HUES64 (cell line): ENCODE measurements at regions not wholly inside any gene's neighbourhood (a gene's known extent, or its start where the extent isn't known, plus 50 kb on each side); places are given as distances from the start of the nearest gene placed in this dataset.

Source experiments
- H3K27ac ChIP-seq: 2 replicates; pipeline ENCODE4 v1.7.0; 2013; ENCODE audit warnings: low read depth, low read length, inconsistent platforms
- H3K27me3 ChIP-seq: 2 replicates; pipeline ENCODE4 v1.6.1; 2013; ENCODE audit warnings: mild to moderate bottlenecking, low read length; ENCODE audit not compliant: insufficient read depth
- H3K36me3 ChIP-seq: 2 replicates; pipeline ENCODE4 v1.6.1; 2013; ENCODE audit warnings: mild to moderate bottlenecking, low read length; ENCODE audit not compliant: insufficient read depth
- H3K4me1 ChIP-seq: 2 replicates; pipeline ENCODE4 v1.6.1; 2013; ENCODE audit warnings: mild to moderate bottlenecking, low read length, moderate library complexity; ENCODE audit not compliant: insufficient read depth
- H3K4me3 ChIP-seq: 2 replicates; pipeline ENCODE4 v1.5.1; 2013; ENCODE audit warnings: mild to moderate bottlenecking, low read length, moderate library complexity
- H3K9ac ChIP-seq: 2 replicates; pipeline ENCODE4 v1.6.1; 2013; ENCODE audit warnings: mild to moderate bottlenecking, low read depth, low read length
- H3K9me3 ChIP-seq: 2 replicates; pipeline ENCODE4 v1.6.1; 2013; ENCODE audit warnings: low read depth, low read length; ENCODE audit not compliant: insufficient read depth
- WGBS: fragments of 150-250, 120-280 bp; methylation state at CpG from one replicate; pipeline ENCODE4 v1.1.7; 2013; ENCODE audit warnings: missing lambda C conversion rate; 5-methylcytosine and 5-hydroxymethylcytosine counted together

- Histone ChIP-seq H3K27ac (no peak overlapping the region), H3K36me3 (no peaks in the 10 kb centered on the region), H3K4me3 (no peak overlapping the region), H3K9me3 (no peaks in the 10 kb centered on the region), H3K27me3 (no peaks in the 10 kb centered on the region), H3K9ac (no peak overlapping the region), H3K4me1 (peaks cover 3% of the 10 kb centered on the region; the same call in 1 of the 2 replicates)
- 93% methylated on average over 4 of the region's 6 CpGs for WGBS
Observed at GRCh38 chr14:98997526-98998205, 274.3 kb downstream of the BCL11B start.

- no peaks in the 10 kb centered on the region for H3K9me3 ChIP-seq
- no peaks in the 10 kb centered on the region for H3K27me3 ChIP-seq
- no peak overlapping the region for H3K27ac ChIP-seq
- H3K36me3 ChIP-seq, result no peaks in the 10 kb centered on the region
- no peak overlapping the region for H3K9ac ChIP-seq
- WGBS, result 90% methylated on average over 9 of the region's 9 CpGs
- no peak overlapping the region for H3K4me3 ChIP-seq
- H3K4me1 ChIP-seq, result no peaks in the 10 kb centered on the region
Observed at GRCh38 chr14:98999345-98999744, 272.7 kb downstream of the BCL11B start.

- Histone ChIP-seq H3K9me3 (no peaks in the 10 kb centered on the region), H3K4me1 (no peaks in the 10 kb centered on the region), H3K36me3 (no peaks in the 10 kb centered on the region), H3K27me3 (no peaks in the 10 kb centered on the region), H3K9ac (no peak overlapping the region), H3K4me3 (no peak overlapping the region), H3K27ac (no peak overlapping the region)
- WGBS, result 96% methylated on average over 11 of the region's 11 CpGs
Observed at GRCh38 chr14:98999901-99000300, 272.1 kb downstream of the BCL11B start.

- 90% methylated on average over 7 of the region's 7 CpGs for whole genome bisulfite sequencing
- Histone ChIP-seq H3K4me1 (no peaks in the 10 kb centered on the region), H3K27ac (no peak overlapping the region), H3K27me3 (no peaks in the 10 kb centered on the region), H3K36me3 (no peaks in the 10 kb centered on the region), H3K9ac (no peak overlapping the region), H3K9me3 (no peaks in the 10 kb centered on the region), H3K4me3 (no peak overlapping the region)
Observed at GRCh38 chr14:99001241-99001640, 270.8 kb downstream of the BCL11B start.

GRCh38 chr14:99003646-99004045, 268.4 kb downstream of the BCL11B start:
- H3K9me3 ChIP-seq, result no peaks in the 10 kb centered on the region
- no peaks in the 10 kb centered on the region for H3K36me3 ChIP-seq
- no peak overlapping the region for H3K27ac ChIP-seq
- H3K4me3 ChIP-seq, result no peak overlapping the region
- no peak overlapping the region for H3K9ac ChIP-seq
- no peaks in the 10 kb centered on the region for H3K27me3 ChIP-seq
- H3K4me1 ChIP-seq, result no peaks in the 10 kb centered on the region

GRCh38 chr14:99004112-99004511, 267.9 kb downstream of the BCL11B start:
- Histone ChIP-seq H3K9me3 (no peaks in the 10 kb centered on the region), H3K27ac (no peak overlapping the region), H3K4me1 (no peaks in the 10 kb centered on the region), H3K9ac (no peak overlapping the region), H3K36me3 (no peaks in the 10 kb centered on the region), H3K4me3 (no peak overlapping the region), H3K27me3 (no peaks in the 10 kb centered on the region)
- WGBS, result 91% methylated on average over 1 of the region's 3 CpGs

- no peaks in the 10 kb centered on the region for H3K4me1 ChIP-seq
- H3K27ac ChIP-seq, result no peak overlapping the region
- no peak overlapping the region for H3K9ac ChIP-seq
- WGBS, result 94% methylated on average over 5 of the region's 5 CpGs
- no peaks in the 10 kb centered on the region for H3K9me3 ChIP-seq
- H3K4me3 ChIP-seq, result no peak overlapping the region
- no peaks in the 10 kb centered on the region for H3K27me3 ChIP-seq
- no peaks in the 10 kb centered on the region for H3K36me3 ChIP-seq
Observed at GRCh38 chr14:99006276-99006675, 265.7 kb downstream of the BCL11B start.

GRCh38 chr14:99007795-99008194, 264.2 kb downstream of the BCL11B start:
- H3K4me1 ChIP-seq, result no peaks in the 10 kb centered on the region
- 96% methylated on average over 7 of the region's 7 CpGs for WGBS
- H3K9me3 ChIP-seq, result no peaks in the 10 kb centered on the region
- H3K4me3 ChIP-seq, result no peak overlapping the region
- H3K36me3 ChIP-seq, result no peaks in the 10 kb centered on the region
- no peaks in the 10 kb centered on the region for H3K27me3 ChIP-seq
- H3K9ac ChIP-seq, result no peak overlapping the region
- H3K27ac ChIP-seq, result no peak overlapping the region

- no peaks in the 10 kb centered on the region for H3K36me3 ChIP-seq
- no peaks in the 10 kb centered on the region for H3K27me3 ChIP-seq
- no peaks in the 10 kb centered on the region for H3K9me3 ChIP-seq
- WGBS, result 89% methylated on average over 6 of the region's 6 CpGs
- H3K4me3 ChIP-seq, result no peak overlapping the region
- no peaks in the 10 kb centered on the region for H3K4me1 ChIP-seq
- H3K9ac ChIP-seq, result no peak overlapping the region
- no peak overlapping the region for H3K27ac ChIP-seq
Observed at GRCh38 chr14:99009871-99010270, 262.1 kb downstream of the BCL11B start.

- Histone ChIP-seq H3K9ac (no peak overlapping the region), H3K9me3 (no peaks in the 10 kb centered on the region), H3K27ac (no peak overlapping the region), H3K27me3 (no peaks in the 10 kb centered on the region), H3K36me3 (no peaks in the 10 kb centered on the region), H3K4me3 (no peak overlapping the region), H3K4me1 (no peaks in the 10 kb centered on the region)
- WGBS, result 98% methylated on average over 6 of the region's 6 CpGs
Observed at GRCh38 chr14:99011385-99011784, 260.6 kb downstream of the BCL11B start.

GRCh38 chr14:99012703-99013102, 259.3 kb downstream of the BCL11B start:
- Histone ChIP-seq H3K36me3 (no peaks in the 10 kb centered on the region), H3K4me3 (no peak overlapping the region), H3K27ac (no peak overlapping the region), H3K27me3 (no peaks in the 10 kb centered on the region), H3K9ac (no peak overlapping the region), H3K4me1 (no peaks in the 10 kb centered on the region), H3K9me3 (no peaks in the 10 kb centered on the region)
- 93% methylated on average over 12 of the region's 12 CpGs for WGBS

GRCh38 chr14:99015833-99016232, 256.2 kb downstream of the BCL11B start:
- WGBS, result 93% methylated on average over 14 of the region's 14 CpGs
- Histone ChIP-seq H3K36me3 (no peaks in the 10 kb centered on the region), H3K9ac (no peak overlapping the region), H3K4me1 (no peaks in the 10 kb centered on the region), H3K27me3 (no peaks in the 10 kb centered on the region), H3K27ac (no peak overlapping the region), H3K4me3 (no peak overlapping the region), H3K9me3 (no peaks in the 10 kb centered on the region)
